PC-3 (cell line): ENCODE measurements at regions not wholly inside any gene's neighbourhood (a gene's known extent, or its start where the extent isn't known, plus 50 kb on each side); places are given as distances from the start of the nearest gene placed in this dataset.

ENCODE experiments used
- ATAC-seq: fragments of 200-7000 bp; cut with Tn5 transposase; 2 replicates; pipeline ENCODE4 v1.9.1; 2020; ENCODE audit warnings: mild to moderate bottlenecking, moderate library complexity
- BruUV-seq: library from RNA; stranded (reverse); fragments of 400-500 nt; replicated peaks from 2 replicates; lab custom pipeline; 2021; lab: Mats Ljungman, UMichigan
- CTCF ChIA-PET: fragments of 300-600 bp; sonication (Branson Sonifier 250); formaldehyde crosslinking; loops from one replicate; lab custom pipeline; 2022; ENCODE audit warnings: antibody characterized with exemption; lab: Charles Lee
- POLR2A ChIA-PET: fragments of 300-600 bp; sonication (Branson Sonifier 250); formaldehyde crosslinking; loops from one replicate; lab custom pipeline; 2022; ENCODE audit warnings: antibody characterized with exemption; ENCODE audit not compliant: unreplicated experiment; lab: Charles Lee
- DNase-seq: peaks from one replicate; pipeline ENCODE4 v3.0.0-alpha.2; 2015
- H2AFZ ChIP-seq: fragments of 300-600 bp; sonication (generic); 2 replicates; pipeline ENCODE4 v1.6.0; 2016; ENCODE audit warnings: antibody characterized with exemption, low read length
- H3F3A ChIP-seq: fragments of 300-600 bp; sonication (generic); one replicate; pipeline ENCODE4 v1.6.0; 2017; ENCODE audit warnings: antibody characterized with exemption, low read length, control low read depth, mild to moderate bottlenecking; ENCODE audit not compliant: unreplicated experiment
- H3K27ac ChIP-seq: fragments of 300-600 bp; sonication (generic); 2 replicates; pipeline ENCODE4 v1.5.1; 2016; ENCODE audit warnings: mild to moderate bottlenecking, low read length
- H3K27me3 ChIP-seq: fragments of 300-600 bp; sonication (generic); 2 replicates; pipeline ENCODE4 v1.6.1; 2016; ENCODE audit warnings: low read length, mixed read lengths
- H3K36me3 ChIP-seq: fragments of 300-600 bp; sonication (generic); 2 replicates; pipeline ENCODE4 v1.6.1; 2016; ENCODE audit warnings: low read depth, mixed run types, low read length, mixed read lengths
- H3K4me1 ChIP-seq: fragments of 300-600 bp; sonication (generic); 2 replicates; pipeline ENCODE4 v1.5.1; 2016; ENCODE audit warnings: low read length; ENCODE audit not compliant: insufficient read depth
- H3K4me2 ChIP-seq: fragments of 300-600 bp; sonication (generic); 2 replicates; pipeline ENCODE4 v1.6.0; 2016; ENCODE audit warnings: low read length
- H3K4me3 ChIP-seq: fragments of 300-600 bp; sonication (generic); 2 replicates; pipeline ENCODE4 v1.5.1; 2016; ENCODE audit warnings: mild to moderate bottlenecking, low read length, mixed read lengths
- H3K79me2 ChIP-seq: fragments of 300-600 bp; sonication (generic); 2 replicates; pipeline ENCODE4 v1.6.1; 2017; ENCODE audit warnings: low read length, mixed read lengths
- H3K9ac ChIP-seq: fragments of 300-600 bp; sonication (generic); 2 replicates; pipeline ENCODE4 v1.6.0; 2016; ENCODE audit warnings: mild to moderate bottlenecking, low read length
- H3K9me2 ChIP-seq: fragments of 300-600 bp; sonication (generic); replicated peaks from 2 replicates; pipeline ENCODE4 v1.6.1; 2016; ENCODE audit warnings: mixed run types, low read length, mixed read lengths
- H3K9me3 ChIP-seq: fragments of 300-600 bp; sonication (generic); 2 replicates; pipeline ENCODE4 v1.6.1; 2016; ENCODE audit warnings: low read length, mixed read lengths
- H4K20me1 ChIP-seq: fragments of 300-600 bp; sonication (generic); 2 replicates; pipeline ENCODE4 v1.6.1; 2016; ENCODE audit warnings: low read length, mixed read lengths
- EZH2 ChIP-seq: fragments of 300-600 bp; sonication (generic); IDR thresholded peaks from one replicate; pipeline ENCODE4 v1.6.1; 2017; ENCODE audit warnings: antibody characterized with exemption, mild to moderate bottlenecking, low read length; ENCODE audit not compliant: unreplicated experiment
- EZH2phosphoT487 ChIP-seq: fragments of 300-600 bp; sonication (generic); IDR thresholded peaks from 2 replicates; pipeline ENCODE4 v1.6.1; 2018; ENCODE audit warnings: mild to moderate bottlenecking, antibody characterized with exemption, low read length, borderline replicate concordance
- intact Hi-C: fragments of 100-400 bp; cut with micrococcal nuclease; formaldehyde crosslinking; loops from 2 replicates; pipeline ENCODE4 v1.9.0; 2023
- TF ChIP-seq, protein P1 (sequence below): fragments of 300-600 bp; sonication (generic); conservative IDR thresholded peaks from 2 replicates; pipeline ENCODE4 v1.5.1; 2017; ENCODE audit warnings: antibody characterized with exemption, low read depth, mild to moderate bottlenecking, low read length

DNA sequence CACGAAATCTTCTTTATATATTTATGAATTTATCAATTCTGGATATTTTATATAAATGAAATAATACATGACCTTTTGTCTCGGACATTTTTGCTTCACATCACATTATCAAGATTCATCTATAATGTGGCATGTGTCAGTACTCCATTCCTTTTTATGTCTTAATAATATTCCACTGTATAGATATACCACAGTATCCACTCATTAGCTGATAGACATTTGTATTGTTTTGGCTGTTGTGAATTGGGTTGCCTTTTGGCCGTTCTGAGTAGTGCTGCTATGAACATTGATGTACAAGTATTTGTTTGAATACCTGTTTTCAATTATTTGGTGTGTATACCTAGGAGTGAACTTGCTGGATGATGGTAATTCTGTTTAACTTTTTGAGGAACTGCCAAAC, 323.8 kb upstream of the CA10 start:
- ATAC-seq (no peak), DNase-seq (no peak)
- intact Hi-C loops: no loop called here
- H3K79me2 ChIP-seq: no peaks in the 10 kb centered on the region
- no peak overlapping the region for H3K9ac ChIP-seq
- H3K4me2 ChIP-seq: no peak overlapping the region
- H3K9me3 ChIP-seq: peaks cover 25% of the 10 kb centered on the region
- H3K4me3 ChIP-seq: no peak overlapping the region
- POLR2A ChIA-PET: no interaction called here
- H3F3A ChIP-seq: no peaks in the 10 kb centered on the region
- H3K4me1 ChIP-seq: no peaks in the 10 kb centered on the region
- no peaks in the 10 kb centered on the region for H3K36me3 ChIP-seq
- CTCF ChIA-PET: no interaction called here
- no peaks in the 10 kb centered on the region for H3K27me3 ChIP-seq
- no peaks in the 10 kb centered on the region for H4K20me1 ChIP-seq
- no TSS peak for BruUV-seq
- no peak overlapping the region for H3K27ac ChIP-seq
- no peak for TF ChIP-seq EZH2
- TF ChIP-seq, protein P1, sequence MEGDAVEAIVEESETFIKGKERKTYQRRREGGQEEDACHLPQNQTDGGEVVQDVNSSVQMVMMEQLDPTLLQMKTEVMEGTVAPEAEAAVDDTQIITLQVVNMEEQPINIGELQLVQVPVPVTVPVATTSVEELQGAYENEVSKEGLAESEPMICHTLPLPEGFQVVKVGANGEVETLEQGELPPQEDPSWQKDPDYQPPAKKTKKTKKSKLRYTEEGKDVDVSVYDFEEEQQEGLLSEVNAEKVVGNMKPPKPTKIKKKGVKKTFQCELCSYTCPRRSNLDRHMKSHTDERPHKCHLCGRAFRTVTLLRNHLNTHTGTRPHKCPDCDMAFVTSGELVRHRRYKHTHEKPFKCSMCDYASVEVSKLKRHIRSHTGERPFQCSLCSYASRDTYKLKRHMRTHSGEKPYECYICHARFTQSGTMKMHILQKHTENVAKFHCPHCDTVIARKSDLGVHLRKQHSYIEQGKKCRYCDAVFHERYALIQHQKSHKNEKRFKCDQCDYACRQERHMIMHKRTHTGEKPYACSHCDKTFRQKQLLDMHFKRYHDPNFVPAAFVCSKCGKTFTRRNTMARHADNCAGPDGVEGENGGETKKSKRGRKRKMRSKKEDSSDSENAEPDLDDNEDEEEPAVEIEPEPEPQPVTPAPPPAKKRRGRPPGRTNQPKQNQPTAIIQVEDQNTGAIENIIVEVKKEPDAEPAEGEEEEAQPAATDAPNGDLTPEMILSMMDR: no peak
- TF ChIP-seq EZH2phosphoT487: no peak
- H3K9me2 ChIP-seq: no peaks in the 10 kb centered on the region
- no peak overlapping the region for H2AFZ ChIP-seq

DNA sequence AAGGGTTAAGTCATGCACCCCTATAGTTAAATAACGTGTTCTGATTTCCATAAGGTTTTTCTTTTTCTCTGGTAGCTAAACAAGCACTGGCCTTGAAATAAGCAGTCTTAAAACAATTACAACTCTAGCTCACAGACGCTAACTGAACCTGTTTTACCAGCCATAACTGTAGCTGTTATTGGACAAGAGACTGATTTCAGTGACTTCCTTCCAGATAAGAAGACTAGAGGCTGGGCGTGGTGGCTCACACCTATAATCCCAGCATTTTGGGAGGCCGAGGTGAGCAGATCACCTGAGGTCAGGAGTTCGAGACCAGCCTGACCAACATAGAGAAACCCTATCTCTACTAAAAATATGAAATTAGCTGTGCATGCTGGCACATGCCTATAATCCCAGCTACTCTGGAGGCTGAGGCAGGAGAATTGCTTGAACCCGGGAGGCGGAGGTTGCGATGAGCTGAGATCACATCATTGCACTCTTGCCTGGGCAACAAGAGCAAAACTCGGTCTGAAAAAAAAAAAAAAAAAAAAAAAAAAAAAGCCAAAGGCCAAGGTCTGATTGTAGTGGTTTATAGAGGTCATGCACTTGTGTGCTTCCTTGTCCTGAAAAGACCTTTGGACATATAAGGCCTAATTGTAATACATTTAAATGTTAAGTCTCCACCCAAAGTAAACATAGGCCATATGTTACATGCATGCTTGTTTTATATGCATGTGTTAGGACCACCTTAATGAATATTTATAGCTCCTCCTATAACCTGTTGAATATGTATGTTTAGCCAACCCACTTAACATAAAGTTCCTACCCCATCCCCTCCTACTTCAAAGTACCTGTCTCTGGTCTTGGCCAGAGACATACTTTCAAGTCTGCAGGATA, 319.5 kb upstream of the CA10 start:
- intact Hi-C loops: no loop called here
- DNase-seq: no peak

More for the DNA sequence above, 319.5 kb upstream of the CA10 start:
- Histone ChIP-seq H3K36me3 (no peaks in the 10 kb centered on the region), H3K4me1 (no peaks in the 10 kb centered on the region), H3K4me2 (no peak overlapping the region), H3K4me3 (no peak overlapping the region), H3K9ac (no peak overlapping the region), H3K27me3 (no peaks in the 10 kb centered on the region), H3K9me3 (0 out of 2 replicates have a peak, but pooled peaks cover 11% of the 10 kb centered on the region), H3K9me2 (no peaks in the 10 kb centered on the region), H2AFZ (no peak overlapping the region), H4K20me1 (no peaks in the 10 kb centered on the region), H3F3A (no peaks in the 10 kb centered on the region), H3K79me2 (no peaks in the 10 kb centered on the region), H3K27ac (no peak overlapping the region)
- POLR2A ChIA-PET: no interaction called here
- TF ChIP-seq, protein P1: no peak
- no peak for TF ChIP-seq EZH2
- no peak for TF ChIP-seq EZH2phosphoT487
- CTCF ChIA-PET: no interaction called here
- no peak for ATAC-seq
- BruUV-seq: no TSS peak
